ENCODE measurements at regions not wholly inside any gene's neighbourhood (a gene's known extent, or its start where the extent isn't known, plus 50 kb on each side); places are given as distances from the start of the nearest gene placed in this dataset.

GRCh38 chr19:5205937-5206750 lies 134.5 kb downstream of the PTPRS start:
- no peak for DNase-seq (ENCODE audit: extremely low spot score)
- POLR2A ChIA-PET = no interaction called here
- CTCF ChIA-PET = no interaction called here
- TF ChIP-seq CTCF (IDR thresholded peaks at IDR 0.05; ENCODE audit: control extremely low read depth, extremely low read depth, low read depth, missing control alignments) = no peak

GRCh38 chr19:5205381-5205780 lies 135.2 kb downstream of the PTPRS start:
- no peak for DNase-seq (ENCODE audit: extremely low spot score)
- CTCF ChIA-PET = no interaction called here
- no peak for TF ChIP-seq CTCF (IDR thresholded peaks at IDR 0.05; ENCODE audit: control extremely low read depth, extremely low read depth, low read depth, missing control alignments)
- POLR2A ChIA-PET = interaction anchor here (0.6 kb wide), 1 partner anchor 375 kb away, joined by 5 read pairs; no protein-coding TSS in a partner anchor

- DNase-seq (ENCODE audit: extremely low spot score) = no peak
- POLR2A ChIA-PET = no interaction called here
- TF ChIP-seq CTCF (IDR thresholded peaks at IDR 0.05; ENCODE audit: control extremely low read depth, extremely low read depth, low read depth, missing control alignments) = no peak
- CTCF ChIA-PET = interaction anchor here (1.3 kb wide), 1 partner anchor 12 kb away, joined by 3 read pairs; no protein-coding TSS in a partner anchor
Measured at GRCh38 chr19:5204212-5204611, 136.4 kb downstream of the PTPRS start.

Measured in GM10248 (cell line).